Inflammatory macrophage treated with lipopolysaccharide for 1 hour (primary cell): ENCODE measurements at regions not wholly inside any gene's neighbourhood (a gene's known extent, or its start where the extent isn't known, plus 50 kb on each side); places are given as distances from the start of the nearest gene placed in this dataset.
A peak's percentile ranks its signal among the peaks of the same experiment; 100 is the strongest.
"Not testable (repeated sequence)": the region's sequence is repeated elsewhere in the genome, so short reads cannot be mapped to it uniquely, and the experiment has no call there.

ENCODE experiments used
- DNase-seq, 2 donors: peaks; one replicate each; pipeline ENCODE4 v3.0.0-alpha.2; 2020 to 2022

DNA sequence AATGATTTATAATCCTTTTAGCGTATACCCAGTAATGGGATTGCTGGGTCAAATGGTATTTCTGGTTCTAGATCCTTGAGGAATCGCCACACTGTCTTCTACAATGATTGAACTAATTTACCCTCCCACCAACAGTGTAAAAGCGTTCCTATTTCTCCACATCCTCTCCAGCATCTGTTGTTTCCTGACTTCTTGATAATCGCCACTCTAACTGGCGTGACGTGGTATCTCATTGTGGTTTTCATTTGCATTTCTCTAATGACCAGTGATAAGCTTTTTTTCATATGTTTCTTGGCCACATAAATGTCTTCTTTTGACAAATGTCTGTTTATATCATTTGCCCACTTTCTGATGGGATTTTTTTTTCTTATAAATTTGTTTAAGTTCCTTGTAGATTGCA, 264.8 kb upstream of the STXBP5 start:
- not testable (repeated sequence) for DNase-seq

DNA sequence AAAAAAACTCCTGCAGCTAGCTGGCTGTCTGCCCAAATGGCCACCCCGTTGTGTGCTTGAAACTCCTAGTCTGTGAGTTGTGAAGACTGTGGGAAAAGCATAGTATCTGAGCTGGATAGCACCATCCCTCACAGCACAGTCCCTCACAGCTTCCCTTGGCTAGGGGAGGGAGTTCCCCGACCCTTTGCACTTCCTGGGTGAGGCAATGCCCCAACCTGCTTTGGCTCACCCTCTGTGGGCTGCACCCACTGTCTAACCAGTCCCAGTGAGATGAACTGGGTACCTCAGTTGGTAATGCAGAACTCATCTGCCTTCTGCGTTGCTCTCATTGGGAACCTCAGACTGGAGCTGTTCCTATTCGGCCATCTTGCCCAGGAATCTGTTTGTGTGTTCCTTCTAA, 260.6 kb upstream of the STXBP5 start:
- DNase-seq, result peak; percentile 18 to 75

DNA sequence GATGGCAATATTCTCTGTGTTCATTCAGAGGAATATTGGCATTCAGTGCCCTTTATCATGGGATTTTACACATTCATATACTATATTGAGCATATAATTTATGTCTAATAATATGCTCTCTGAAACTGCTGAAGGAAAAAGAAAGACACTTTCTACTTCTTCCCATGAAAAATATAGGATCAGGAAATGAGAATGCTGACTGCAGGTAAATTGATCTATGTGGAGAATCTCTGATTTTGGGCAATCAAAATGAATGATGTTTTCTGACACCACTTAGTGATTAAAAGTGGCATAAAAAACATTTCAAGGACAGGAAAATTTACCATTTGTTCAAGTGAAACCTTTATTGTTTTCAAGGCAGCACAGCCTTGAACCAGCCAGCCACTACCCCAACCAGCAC, 260.1 kb upstream of the STXBP5 start:
- no peak for DNase-seq

DNA sequence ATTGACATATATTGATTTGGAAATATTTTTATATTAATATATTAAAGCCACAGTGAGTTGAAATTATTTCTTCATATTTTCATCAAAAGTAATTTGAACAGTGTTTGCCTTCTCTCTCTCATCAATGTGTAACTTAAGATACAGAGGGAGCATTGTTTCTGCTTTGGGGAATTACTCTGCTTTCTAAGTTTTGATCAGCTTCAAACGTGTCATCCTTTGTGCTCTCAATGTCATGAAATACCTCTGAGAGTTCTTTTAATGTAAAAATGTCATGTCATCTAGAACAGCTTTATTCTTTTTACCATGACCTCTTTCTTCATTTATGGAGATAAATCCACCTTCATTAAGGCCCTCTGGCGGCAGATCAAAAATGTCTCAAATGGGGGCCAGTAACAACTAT, 259.4 kb upstream of the STXBP5 start:
- DNase-seq, result no peak

DNA sequence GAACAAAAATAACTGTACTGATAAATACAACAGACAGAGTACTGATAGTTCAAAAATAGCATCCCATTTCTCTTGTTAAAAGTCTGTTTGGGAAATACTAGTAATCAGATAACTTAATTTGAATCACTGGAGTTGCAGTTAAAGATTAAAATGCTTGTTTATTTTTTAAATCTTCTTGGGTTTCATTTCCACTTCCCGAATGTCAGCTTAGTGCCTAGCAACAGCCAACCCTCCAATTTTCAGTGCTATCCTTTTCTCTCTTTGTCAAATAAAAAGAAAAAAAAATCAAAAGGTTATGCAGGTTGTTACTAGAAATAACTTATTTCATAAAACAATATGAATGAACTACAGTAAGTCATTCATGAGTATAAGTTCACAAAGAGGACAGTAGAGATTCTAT, 257.7 kb upstream of the STXBP5 start:
- no peak for DNase-seq

DNA sequence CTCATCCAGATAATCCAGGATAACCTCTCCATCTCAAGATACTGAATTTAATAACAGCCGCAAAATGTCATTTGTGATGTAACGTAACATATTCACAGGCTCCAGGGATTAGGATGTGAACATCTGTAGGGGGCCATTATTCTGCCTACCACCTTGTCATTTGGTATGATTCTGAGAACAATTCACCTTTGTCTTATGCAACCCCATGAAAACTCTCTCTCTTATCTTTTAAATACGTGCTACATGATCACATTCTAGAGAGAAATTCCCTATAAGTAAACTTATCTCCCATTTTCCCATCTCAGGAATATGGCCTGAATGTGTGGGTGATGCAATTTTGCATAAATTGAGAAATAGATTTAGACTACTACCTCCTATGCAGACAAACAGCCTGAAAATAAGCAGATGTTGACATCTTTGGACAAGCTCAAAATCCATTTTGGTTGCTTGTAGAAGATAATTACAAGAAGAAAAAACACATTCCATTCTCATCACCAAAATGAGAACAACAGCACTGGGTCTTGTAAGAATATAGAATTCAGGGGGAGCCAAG, 255.4 kb upstream of the STXBP5 start:
- DNase-seq, result no peak

DNA sequence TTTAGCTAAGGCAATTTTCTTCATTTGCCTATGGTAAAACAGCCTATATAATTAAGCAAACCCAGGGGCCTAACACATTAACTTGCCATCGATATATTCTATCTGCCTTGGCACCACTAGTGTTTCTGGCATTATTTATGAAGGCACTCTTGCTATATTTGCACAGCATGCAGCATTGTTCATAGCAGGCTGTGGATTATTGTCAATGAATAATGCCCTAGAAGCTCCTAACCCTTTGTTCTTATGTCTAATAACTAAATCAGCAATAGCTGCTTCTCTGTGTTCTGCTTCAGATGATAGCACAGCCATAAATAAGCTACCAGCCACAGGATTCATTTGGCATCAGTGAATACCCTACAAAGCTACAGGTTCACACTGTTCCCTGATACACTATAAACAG, 254.8 kb upstream of the STXBP5 start:
- no peak for DNase-seq

DNA sequence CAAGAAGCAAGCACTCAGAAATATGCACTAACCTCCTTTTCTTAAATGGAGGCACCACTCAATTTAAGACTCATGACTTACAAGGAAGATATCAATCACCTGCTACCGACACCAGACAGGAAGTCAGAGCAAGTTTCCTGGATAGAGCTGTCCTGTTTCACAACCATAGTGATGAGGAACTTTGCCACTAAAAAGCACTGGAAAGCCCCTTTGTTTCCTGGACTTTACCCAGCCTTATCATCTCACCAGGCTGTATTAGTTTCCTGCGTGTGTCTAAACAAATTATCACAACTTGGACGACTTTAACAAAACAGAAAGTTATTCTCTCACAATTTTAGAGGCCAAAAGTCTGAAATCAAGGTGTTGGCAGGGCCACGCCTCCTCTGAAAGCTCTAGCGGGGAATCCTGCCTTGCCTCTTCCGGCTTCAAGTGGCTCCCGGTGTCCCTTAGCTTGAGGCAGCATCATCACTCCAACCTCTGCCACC, 253.8 kb upstream of the STXBP5 start:
- peak; percentile 64 to 88 for DNase-seq

DNA sequence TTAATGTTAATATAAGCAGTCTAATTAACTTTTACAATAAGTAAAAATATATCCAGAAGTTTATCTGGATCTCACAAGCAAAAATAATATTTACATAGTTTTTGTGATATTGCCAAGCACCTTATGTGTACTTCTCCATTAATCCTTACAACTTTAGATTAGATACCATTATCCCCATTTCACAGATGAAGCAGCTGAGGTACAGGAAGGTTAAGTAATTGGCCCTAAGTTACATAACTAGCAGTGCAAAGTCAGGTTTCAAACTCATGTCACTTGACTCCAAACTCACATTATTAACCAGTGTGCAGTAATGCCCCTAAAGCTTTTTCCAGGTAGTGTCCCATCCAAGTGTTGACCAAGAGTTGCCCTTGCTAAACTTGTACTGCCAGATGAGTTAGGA, 248.6 kb upstream of the STXBP5 start:
- DNase-seq, result no peak

DNA sequence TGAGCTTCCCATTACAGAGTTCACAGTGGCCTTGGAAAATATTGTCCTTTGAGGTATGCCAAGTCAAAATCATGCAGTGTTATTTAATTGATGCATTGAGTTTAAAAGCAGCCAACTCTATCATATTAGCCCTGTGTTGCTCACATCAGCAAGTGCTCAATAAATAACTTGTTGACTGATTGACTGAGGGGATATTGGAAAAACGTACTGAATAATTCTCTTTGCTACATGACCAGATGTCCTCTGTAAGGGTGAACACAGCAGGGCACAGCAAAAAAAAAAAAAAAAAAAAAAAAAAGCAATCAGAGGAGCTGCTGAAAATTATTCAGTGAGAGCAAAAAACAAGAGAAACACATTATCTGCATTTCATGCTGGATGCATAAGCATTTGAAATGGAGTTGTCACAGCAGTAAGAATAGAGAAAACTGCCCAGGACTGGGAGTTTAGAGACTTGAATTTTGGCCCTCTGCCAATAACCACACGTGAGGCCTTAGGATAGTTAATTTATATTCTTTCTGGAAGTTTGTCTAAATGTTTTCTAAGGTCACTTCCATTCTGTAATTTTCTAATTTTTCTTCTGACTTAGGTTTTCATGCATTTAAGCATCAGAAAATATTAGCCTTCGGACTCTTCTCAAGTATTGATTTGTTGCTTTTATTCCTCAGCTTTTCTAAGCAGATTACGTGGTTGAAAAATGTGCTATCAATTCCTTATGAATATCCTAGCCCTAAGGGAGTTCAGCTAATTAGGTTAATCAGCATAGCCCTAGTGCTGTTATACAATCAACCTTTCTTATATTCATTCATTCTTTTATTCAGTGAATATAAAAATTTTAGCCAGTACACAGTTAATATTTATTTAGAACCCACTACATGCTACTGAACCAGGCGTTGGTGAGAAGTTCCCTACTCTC, 246.8 kb upstream of the STXBP5 start:
- DNase-seq, result no peak

DNA sequence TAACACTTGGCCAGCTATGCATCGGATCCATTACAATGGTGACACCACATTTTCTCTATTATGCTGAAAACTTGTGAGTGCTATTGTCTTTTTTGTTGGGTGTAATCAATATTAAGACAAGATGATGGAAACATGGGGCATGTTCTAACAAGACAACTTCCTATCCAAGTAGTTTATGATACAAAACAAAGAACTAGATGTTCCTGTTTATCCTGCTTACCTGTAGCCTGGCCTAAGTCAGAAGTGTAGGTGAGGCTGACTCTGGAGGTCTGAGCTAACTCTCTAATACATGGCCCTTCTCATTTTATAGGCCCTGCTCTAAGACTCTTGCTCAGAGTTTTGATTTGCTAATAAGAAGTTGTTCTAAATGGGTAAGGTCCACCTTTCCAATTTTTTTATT, 242.4 kb upstream of the STXBP5 start:
- no peak for DNase-seq

DNA sequence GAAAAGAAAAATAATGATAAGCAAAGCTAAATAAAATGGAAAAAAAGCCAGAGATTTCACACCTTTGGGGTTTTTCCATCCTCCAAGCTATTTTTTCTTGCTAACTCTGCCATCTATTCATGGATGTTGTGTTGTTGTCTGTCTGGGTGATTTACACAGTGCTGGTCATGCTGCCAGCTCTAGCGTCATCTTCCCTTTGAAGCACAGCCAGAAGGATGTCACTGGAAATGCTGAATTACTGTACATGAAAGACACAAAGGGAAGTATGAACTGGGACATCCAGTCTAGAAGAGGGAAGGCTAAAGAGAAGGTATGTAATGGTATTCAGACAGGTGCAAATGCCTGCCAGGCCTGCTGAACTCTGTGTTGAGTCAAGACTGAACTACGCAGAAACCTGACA, 241.9 kb upstream of the STXBP5 start:
- no peak for DNase-seq

DNA sequence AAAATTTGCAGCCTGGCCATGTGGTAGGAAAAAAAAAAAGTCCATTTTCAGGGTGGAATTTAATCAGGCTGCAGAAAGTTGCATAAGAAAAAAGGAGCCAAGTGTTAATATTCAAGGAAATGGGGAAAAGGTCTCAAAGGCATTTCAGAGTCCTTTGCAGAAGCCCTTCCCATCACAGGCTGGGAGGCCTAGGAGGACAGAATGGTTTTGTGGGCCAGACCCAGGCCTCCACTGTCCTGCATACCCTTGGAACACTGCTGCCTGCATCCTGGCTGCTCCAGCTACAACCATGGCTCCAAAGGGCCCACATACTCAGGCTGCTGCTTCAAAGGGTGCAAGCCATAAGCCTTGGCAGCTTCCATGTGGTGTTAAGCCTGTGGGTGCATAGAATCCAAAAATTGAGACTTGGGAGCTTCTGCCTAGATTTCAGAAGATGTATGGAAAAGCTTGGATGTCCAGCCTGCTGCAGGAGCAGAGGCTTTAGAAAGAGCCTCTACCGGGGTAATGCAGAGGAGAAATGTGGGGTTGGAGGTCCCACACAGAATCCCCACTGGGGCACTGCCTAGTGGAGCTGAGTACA, 239.0 kb upstream of the STXBP5 start:
- no peak for DNase-seq

DNA sequence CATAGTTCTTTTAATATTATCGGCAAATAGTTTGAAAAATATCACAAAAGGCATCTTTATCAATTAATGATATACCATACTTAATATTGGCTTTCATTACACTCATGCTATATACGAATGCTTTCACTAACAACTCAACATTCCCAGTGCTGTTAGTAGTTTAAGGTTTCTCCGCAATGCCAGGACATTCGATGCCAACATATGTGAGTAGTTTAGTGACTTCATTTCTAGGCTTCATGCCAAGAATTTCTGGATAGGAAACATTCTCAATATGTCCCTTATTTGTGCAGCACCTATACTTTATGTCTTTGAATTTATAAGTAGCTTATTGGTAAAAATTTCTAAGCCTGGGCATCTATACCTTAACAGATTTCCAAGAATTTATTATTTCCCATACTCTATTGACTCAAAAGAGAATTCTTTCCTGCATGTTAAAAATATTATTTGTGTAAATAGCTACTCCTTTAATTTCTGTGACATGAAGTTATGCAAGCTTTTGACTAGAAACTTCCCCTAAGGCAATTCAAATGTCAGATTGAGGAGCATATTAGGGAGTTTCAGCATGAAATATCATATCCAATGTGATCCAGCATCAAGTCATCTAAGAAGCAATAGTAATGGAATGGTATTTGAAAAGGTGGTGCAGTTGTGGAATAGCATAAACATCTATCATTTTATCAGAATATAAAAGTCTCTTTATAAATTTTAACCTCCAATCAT, 236.0 kb upstream of the STXBP5 start:
- no peak for DNase-seq

DNA sequence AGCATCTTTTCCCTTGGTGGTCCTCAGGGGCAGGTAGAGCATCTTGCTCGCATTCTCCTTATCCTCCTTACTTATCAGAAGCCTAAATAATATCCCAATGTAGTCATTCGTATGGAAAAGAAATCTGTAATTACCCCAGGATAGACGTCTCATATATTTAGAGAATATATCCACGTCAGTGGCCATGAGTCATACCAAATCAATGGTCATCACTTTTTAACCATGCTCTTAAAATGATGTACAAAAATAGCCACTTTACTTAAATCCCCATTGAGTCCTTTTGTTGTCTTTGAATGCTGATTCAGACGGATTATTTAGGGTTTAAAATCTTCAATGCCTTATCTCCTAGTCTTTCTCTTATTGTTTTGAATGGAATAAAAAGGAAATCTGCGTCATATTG, 231.7 kb upstream of the STXBP5 start:
- no peak for DNase-seq

DNA sequence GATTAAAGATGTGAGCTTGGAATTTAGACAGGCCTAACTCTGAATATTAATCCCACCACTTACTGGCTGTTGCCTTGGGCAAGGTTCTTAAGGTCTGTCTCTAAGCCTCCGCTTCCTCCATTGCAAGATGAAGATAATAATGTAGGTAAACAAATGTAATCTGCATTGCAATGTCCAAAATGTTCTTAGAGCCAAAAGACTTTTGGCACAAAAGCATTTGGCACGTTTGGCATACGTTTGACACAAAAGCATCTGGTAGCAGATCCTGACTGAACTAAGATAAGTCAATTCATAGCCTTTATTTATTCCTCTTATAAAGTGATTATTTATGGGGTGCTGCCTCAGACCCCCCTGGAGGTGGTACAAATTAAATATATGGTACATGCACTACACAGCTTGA, 229.9 kb upstream of the STXBP5 start:
- DNase-seq, result no peak

DNA sequence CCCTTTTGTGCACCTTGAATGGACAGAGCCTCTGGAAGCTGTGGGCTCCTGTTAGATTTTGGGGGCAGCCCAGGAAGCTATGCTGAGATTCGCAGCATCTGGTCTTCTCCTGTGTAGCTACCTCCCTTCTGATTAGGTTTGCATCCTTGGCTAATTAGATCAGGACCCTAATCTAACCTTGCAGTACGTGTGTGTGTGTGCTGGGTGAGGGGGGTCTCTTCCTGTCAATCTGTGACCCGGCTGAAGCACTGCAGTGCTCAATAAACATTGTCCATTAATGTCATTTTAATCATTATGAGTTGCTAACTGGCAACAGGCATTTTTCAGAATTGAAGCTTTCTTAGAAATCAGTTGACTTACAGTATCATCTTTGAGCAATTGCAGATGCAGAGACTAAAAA, 229.1 kb upstream of the STXBP5 start:
- no peak for DNase-seq

DNA sequence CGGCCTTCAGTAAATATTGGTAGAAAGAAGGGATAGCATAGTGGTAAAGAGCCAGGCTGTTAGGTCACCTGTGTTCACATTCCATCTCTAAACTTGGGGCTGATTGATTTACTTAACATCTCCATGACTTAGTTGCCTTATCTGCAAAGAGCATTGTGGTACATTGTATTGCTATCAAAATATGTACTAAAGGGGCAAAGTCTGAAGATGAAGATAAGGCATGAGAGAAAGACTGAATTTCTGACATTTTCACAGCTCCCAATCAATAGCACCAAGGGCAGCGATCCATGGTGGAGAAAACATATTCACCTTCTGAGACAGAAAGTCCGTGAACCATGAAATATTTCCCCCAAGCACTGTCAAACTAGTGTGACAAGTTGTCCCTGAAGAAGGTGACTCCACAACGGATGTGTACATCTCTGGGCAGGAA, 223.3 kb upstream of the STXBP5 start:
- no peak for DNase-seq

DNA sequence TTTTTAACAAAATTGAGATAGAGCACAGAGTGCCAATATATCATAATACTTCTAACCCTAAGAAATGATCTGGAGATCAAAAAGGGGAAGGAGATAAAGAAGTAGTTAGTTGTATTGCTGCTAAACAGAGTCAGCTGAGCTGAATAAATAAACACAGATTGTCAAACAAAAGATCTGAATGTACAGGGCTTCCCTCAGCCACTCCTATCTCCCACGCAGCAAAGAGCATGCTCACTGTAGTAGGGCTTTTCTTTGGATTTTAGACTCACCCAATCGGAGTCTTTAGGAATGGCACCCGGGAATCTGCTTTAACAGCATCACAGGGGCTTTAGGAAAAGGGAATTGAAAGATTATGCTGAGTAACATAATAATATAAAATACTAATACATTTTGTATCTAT, 222.2 kb upstream of the STXBP5 start:
- DNase-seq, result no peak

DNA sequence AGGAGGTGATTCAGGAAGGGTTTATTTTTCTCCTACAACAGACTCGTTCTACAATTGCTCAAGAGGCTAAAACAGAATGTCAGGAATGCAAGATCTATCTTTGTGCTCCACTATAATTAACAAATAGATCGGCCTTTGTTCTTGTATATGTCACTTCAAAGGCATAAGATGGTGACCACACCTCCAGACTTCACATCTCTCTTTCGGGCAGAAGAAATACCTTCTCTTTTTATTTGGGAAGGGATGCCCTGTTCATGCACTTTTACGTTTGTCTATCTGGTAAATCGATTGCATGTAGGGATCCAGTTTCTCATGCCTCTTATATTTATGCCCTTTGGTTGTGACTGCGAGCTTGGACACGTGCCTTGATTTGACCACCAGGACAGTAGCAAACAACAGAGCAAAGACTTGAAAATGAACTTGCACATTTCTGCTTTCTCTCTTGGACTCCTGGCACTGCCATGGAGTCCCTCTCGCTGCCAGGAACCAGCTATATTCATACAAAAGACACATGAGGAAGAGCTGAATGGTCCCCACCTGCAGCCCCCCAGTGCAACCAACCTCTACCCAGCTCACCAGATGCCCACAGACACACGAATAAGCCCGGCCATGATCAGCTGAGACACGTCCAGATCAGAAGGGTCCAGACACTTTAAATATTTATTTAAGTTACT, 219.8 kb upstream of the STXBP5 start:
- no peak for DNase-seq

DNA sequence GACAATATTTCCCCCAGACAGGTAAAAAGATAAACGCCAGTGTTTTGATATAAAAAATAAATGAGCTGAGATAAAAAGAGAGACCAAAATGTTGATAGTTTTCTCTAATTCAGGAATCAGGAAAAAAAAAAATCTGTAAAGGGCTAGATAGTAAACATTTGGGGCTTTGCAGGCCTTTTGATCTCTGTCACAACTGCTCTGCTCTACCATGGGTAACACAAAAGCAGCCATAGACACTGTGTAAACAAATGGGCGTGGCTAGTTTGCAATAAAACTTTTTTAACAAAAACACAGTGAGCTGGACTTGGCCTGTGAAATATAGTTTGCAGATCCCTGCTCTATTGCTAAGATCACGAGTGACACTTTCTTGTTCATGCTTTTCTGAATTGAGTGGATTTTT, 219.1 kb upstream of the STXBP5 start:
- no peak for DNase-seq

DNA sequence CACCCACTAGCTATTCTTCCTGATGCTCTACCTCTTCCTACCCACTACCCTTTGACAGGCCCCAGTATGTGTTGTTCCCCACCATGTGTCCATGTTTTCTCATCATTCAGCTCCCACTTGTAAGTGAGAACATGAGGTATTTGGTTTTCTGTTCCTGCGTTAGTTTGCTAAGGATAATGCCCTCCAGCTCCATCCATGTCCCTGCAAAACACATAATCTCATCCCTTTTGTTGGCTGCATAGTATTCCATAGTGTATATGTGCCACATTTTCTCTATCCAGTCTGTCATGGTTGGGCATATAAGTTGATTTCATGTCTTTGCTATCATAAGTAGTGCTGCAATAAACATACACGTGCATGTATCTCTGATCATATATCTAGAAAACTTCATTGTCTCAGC, 218.3 kb upstream of the STXBP5 start:
- DNase-seq, result no peak

DNA sequence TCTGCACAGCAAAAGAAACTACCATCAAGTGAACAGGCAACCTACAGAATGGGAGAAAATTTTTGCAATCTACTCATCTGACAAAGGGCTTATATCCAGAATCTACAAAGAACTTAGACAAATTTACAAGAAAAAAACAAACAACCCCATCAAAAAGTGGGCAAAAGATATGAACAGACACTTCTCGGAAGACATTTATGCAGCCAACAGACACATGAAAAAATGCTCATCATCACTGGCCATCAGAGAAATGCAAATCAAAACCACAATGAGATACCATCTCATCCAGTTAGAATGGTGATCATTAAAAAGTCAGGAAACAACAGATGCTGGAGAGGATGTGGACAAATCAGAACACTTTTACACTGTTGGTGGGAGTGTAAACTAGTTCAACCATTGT, 216.3 kb upstream of the STXBP5 start:
- not testable (repeated sequence) for DNase-seq
